Medulla oblongata (tissue), 1 donor: ENCODE measurements at regions not wholly inside any gene's neighbourhood (a gene's known extent, or its start where the extent isn't known, plus 50 kb on each side); places are given as distances from the start of the nearest gene placed in this dataset.
A peak's percentile ranks its signal among the peaks of the same experiment; 100 is the strongest.

Experiments used
- DNase-seq: peaks from one replicate; pipeline ENCODE4 v3.0.0-alpha.2; 2015; ENCODE audit errors: extremely low spot score

- DNase-seq = no peak
These were observed 99.1 kb upstream of the TMTC1 start for GRCh38 chr12:29882846-29883245.

- DNase-seq = no peak
These were observed 97.2 kb upstream of the TMTC1 start for GRCh38 chr12:29880987-29881386.

- DNase-seq = no peak
These were observed 96.0 kb upstream of the TMTC1 start for GRCh38 chr12:29879606-29880308.

GRCh38 chr12:29869946-29870345, 86.2 kb upstream of the TMTC1 start:
- no peak for DNase-seq

GRCh38 chr12:29867823-29868222, 84.1 kb upstream of the TMTC1 start:
- DNase-seq = no peak

- no peak for DNase-seq
These were observed 79.9 kb upstream of the TMTC1 start for GRCh38 chr12:29863665-29864064.

GRCh38 chr12:29858270-29858786, 74.6 kb upstream of the TMTC1 start:
- peak; percentile 42 for DNase-seq

- DNase-seq = no peak
These were observed 63.5 kb upstream of the TMTC1 start for GRCh38 chr12:29847246-29847645.

- DNase-seq = no peak
These were observed 60.9 kb upstream of the TMTC1 start for GRCh38 chr12:29844667-29845066.

GRCh38 chr12:29843036-29843435, 59.3 kb upstream of the TMTC1 start:
- DNase-seq = no peak

- no peak for DNase-seq
These were observed 55.0 kb upstream of the TMTC1 start for GRCh38 chr12:29838768-29839167.
